ENCODE measurements at regions not wholly inside any gene's neighbourhood (a gene's known extent, or its start where the extent isn't known, plus 50 kb on each side); places are given as distances from the start of the nearest gene placed in this dataset.

DNA sequence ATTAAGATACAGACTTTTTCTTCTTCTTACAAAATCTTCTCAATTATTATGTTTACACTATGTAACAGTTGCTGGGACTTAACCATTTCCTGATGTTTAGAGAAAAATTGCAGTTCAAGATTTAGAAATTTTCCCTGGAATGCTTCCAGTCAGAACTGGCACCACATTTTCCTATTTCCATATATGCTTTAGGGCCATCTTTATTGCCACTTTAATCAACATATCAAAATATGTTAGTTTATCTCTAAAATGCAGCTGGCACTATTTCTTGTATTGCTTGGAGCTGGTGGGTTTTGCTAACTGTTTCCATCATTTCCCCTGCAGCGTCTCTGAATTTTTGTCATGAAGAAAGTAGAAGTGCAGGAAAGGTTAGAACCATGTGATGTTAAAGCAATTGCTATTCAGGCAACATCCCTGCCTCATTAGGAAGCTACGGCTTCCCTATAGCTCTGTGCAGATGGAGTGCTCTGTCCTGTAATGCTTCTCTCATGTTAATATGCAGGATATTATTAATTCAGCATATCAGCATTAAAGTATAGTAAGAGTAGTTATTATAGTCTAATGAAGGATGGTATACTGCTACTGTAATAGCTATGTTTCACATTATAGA is 269.1 kb downstream of the MTRR start:
- no peak for DNase-seq (ENCODE audit: low read depth)
- TF ChIP-seq, protein P1, sequence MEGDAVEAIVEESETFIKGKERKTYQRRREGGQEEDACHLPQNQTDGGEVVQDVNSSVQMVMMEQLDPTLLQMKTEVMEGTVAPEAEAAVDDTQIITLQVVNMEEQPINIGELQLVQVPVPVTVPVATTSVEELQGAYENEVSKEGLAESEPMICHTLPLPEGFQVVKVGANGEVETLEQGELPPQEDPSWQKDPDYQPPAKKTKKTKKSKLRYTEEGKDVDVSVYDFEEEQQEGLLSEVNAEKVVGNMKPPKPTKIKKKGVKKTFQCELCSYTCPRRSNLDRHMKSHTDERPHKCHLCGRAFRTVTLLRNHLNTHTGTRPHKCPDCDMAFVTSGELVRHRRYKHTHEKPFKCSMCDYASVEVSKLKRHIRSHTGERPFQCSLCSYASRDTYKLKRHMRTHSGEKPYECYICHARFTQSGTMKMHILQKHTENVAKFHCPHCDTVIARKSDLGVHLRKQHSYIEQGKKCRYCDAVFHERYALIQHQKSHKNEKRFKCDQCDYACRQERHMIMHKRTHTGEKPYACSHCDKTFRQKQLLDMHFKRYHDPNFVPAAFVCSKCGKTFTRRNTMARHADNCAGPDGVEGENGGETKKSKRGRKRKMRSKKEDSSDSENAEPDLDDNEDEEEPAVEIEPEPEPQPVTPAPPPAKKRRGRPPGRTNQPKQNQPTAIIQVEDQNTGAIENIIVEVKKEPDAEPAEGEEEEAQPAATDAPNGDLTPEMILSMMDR (conservative IDR thresholded peaks at IDR 0.05; ENCODE audit: control insufficient read depth, insufficient read depth, low read depth, low read length) = no peak

DNA sequence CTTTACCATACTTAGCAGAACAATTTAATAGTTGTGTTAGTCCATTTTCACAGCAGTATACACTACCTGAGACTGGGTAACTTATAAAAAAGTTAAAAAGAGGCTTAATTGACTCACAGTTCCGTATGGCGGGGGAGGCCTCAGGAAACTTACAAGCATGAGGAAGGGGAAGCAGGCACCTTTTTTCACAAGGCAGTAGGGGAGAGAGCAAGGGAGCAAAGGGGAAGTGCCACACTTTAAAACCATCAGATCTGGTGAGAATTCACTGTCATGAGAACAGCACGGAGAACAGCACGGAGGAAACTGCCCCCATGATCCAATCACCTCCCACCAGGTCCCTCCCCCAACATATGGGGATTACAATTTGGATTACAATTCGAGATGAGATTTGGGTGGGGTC is 269.9 kb downstream of the MTRR start:
- TF ChIP-seq, protein P1 (conservative IDR thresholded peaks at IDR 0.05; ENCODE audit: control insufficient read depth, insufficient read depth, low read depth, low read length) = no peak
- DNase-seq (ENCODE audit: low read depth) = no peak
- H3K4me3 ChIP-seq (ENCODE audit: control insufficient read depth, low read depth, low read length) = no peak overlapping the region

More for the DNA sequence above, 269.1 kb downstream of the MTRR start:
- H3K4me3 ChIP-seq (ENCODE audit: control insufficient read depth, low read depth, low read length) = no peak overlapping the region

DNA sequence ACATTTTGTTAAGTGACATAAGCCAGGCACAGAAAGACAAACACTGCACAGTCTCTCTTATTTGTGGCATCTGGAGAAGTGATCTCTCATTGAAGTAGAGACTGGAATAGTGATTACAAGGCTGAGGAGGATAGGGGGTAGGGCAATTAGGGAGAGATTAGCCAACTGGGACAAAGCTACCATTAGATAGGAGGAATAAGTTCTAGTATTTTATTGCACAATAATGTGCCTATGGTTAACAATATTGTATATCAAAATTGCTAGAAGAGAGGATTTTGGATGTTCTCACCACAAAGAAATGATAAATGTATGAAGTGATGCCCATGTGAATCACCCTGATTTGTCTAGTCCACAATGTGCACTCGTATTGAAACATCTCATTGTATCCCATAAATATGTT is 281.8 kb downstream of the MTRR start:
- DNase-seq (ENCODE audit: low read depth) = no peak
- TF ChIP-seq, protein P1 (conservative IDR thresholded peaks at IDR 0.05; ENCODE audit: control insufficient read depth, insufficient read depth, low read depth, low read length) = no peak
- H3K4me3 ChIP-seq (ENCODE audit: control insufficient read depth, low read depth, low read length) = no peak overlapping the region

DNA sequence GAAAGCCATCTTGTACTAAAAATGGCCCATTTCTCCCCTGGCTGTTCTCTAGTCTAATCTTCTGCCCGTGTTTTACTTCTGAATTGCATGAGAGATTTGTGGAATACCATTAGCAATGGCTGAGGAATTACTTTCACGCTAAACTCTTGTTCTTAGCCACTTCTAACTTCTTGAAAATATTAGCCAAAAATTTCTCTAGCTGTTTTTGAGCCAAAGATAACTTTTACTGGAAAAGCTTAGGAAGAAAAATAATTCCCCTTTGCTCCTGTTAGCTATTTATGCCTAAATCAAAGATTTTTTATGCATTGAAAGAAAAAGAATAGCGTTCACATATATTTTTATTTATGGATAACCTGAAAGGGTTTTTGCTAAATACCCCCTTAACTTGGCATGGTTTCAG is 287.8 kb downstream of the MTRR start:
- DNase-seq (ENCODE audit: low read depth) = no peak
- H3K4me3 ChIP-seq (ENCODE audit: control insufficient read depth, low read depth, low read length) = no peak overlapping the region
- TF ChIP-seq, protein P1 (conservative IDR thresholded peaks at IDR 0.05; ENCODE audit: control insufficient read depth, insufficient read depth, low read depth, low read length) = no peak

DNA sequence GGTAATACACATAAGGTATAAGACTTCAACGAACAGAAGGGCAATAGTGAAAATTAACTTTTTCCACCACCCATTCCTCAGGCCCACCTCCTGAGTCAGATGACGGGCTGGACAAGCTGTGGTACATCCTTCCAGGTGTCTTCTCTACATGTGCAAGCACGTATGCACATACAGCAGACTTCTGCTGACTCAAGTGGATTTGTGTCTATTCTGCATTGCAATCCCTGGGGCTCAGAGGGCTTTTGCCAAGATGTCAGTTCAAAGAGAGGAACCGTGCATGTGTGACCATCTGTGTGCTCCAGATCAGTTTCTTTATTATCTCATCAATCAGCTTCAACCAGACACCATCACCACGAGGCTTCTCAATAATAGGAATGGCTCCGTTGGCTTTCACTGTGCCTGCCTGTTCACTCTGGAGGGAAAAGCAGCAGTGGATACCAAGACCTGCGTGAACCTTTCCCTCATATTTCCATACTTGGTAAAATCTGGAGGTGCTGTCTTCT is 288.4 kb downstream of the MTRR start:
- no peak for DNase-seq (ENCODE audit: low read depth)
- TF ChIP-seq, protein P1 (conservative IDR thresholded peaks at IDR 0.05; ENCODE audit: control insufficient read depth, insufficient read depth, low read depth, low read length) = no peak
- no peak overlapping the region for H3K4me3 ChIP-seq (ENCODE audit: control insufficient read depth, low read depth, low read length)

DNA sequence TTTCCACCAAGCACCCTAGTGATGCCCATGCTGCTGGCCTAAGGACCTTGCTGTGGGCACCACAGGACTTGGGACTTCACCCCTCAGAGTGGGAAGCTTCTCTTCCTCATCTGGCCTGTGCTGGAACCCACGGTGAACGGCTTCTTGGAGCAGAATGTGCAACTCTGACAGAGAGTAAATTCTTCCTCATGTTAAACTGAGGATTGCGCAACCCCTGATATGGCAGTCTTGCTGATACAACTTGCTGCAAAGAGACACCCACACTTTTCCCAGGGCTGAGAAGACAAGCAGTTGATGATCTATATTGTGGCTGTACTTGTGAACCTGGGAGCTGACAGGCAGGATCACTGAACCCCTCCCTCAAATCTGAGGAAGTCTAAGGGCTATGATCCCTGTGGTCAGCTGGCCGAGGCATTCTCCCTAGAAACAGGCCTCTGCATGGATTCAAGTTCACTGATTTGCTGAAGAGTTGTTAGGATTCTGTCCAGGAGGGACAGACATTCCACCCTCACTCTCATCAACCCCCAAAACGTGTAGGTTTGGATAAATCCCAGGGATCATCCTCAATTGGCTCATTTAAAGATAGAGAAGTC is 307.2 kb downstream of the MTRR start:
- DNase-seq (ENCODE audit: low read depth) = peak; percentile 1
- no peak overlapping the region for H3K4me3 ChIP-seq (ENCODE audit: control insufficient read depth, low read depth, low read length)
- TF ChIP-seq, protein P1 (conservative IDR thresholded peaks at IDR 0.05; ENCODE audit: control insufficient read depth, insufficient read depth, low read depth, low read length) = no peak

All from fibroblast of mammary gland (primary cell).